ENCODE measurements at regions not wholly inside any gene's neighbourhood (a gene's known extent, or its start where the extent isn't known, plus 50 kb on each side); places are given as distances from the start of the nearest gene placed in this dataset.

DNA sequence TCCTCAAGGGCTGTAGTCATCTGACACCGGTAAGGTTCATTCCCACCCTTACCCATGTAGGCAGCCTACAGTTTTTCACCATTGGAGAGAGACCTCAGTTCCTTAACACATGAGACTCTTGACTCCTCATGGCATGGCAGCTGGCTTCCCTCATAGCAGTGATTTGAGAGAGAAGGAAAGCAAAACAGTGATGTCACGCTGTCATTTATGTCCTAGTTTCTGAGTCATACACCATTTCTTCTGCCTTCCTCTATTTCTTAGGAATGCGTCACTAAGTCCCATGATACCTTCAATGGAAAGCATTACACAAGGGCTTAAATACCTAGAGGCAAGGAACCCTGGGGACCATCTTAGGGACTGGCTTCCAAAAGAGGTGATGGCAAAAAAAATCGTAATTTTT, 226.1 kb downstream of the SPCS3 start:
- no peaks in the 10 kb centered on the region for H3K27me3 ChIP-seq
- DNase-seq, result no peak
- no peak overlapping the region for H3K4me3 ChIP-seq
- no peak overlapping the region for H3K27ac ChIP-seq
- H3K36me3 ChIP-seq, result no peaks in the 10 kb centered on the region
- H3K4me1 ChIP-seq, result no peaks in the 10 kb centered on the region
- TF ChIP-seq POLR2A (IDR thresholded peaks at IDR 0.05), result no peak
- peaks cover 0 to 7% (median 0%) of the 10 kb centered on the region in 4 donors for H3K9me3 ChIP-seq

DNA sequence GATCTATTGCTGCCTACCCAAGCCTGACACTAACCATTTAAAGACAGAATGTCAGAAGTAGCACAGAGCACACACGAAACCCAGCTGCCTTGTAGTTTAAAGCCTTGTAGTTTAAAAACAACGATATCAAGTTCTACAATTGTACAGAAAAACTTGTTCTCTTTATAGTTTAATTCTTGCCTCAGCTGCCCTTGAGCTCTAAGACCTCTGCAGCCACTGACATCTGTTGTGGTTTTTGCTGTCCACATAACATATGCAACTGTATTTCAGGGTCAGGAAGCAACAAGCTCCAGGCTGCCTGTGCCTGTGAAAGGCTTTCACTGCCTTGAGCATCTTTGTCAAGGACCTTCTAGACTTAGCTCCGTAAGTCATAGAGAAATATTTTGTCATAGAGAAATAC, 227.2 kb downstream of the SPCS3 start:
- TF ChIP-seq POLR2A (IDR thresholded peaks at IDR 0.05), result no peak
- TF ChIP-seq, protein P1, sequence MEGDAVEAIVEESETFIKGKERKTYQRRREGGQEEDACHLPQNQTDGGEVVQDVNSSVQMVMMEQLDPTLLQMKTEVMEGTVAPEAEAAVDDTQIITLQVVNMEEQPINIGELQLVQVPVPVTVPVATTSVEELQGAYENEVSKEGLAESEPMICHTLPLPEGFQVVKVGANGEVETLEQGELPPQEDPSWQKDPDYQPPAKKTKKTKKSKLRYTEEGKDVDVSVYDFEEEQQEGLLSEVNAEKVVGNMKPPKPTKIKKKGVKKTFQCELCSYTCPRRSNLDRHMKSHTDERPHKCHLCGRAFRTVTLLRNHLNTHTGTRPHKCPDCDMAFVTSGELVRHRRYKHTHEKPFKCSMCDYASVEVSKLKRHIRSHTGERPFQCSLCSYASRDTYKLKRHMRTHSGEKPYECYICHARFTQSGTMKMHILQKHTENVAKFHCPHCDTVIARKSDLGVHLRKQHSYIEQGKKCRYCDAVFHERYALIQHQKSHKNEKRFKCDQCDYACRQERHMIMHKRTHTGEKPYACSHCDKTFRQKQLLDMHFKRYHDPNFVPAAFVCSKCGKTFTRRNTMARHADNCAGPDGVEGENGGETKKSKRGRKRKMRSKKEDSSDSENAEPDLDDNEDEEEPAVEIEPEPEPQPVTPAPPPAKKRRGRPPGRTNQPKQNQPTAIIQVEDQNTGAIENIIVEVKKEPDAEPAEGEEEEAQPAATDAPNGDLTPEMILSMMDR (IDR thresholded peaks at IDR 0.05), result no peak
- H3K36me3 ChIP-seq, result no peaks in the 10 kb centered on the region
- peaks cover 0 to 7% (median 0%) of the 10 kb centered on the region in 4 donors for H3K9me3 ChIP-seq
- H3K4me3 ChIP-seq, result no peak overlapping the region
- H3K27ac ChIP-seq, result no peak overlapping the region
- no peaks in the 10 kb centered on the region for H3K27me3 ChIP-seq
- no peak for DNase-seq
- H3K4me1 ChIP-seq, result no peaks in the 10 kb centered on the region

DNA sequence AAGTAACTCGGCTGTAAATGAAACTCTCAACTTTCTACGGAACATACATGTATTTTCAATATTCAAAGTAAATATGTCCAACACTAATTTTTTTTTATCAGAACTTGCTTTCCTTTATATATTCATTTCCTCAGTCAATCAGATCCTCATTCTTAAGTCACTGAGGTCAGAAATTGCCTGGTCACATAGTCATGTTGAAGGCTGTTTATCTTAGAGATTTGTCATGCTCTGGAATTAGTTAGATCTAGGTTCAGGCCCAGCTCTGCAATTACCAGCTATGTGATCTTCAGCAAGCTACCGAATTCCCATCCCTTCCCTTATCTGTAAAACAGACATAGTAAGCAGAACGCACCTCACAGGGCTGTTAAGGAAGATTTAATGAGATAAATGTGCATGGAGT, 228.8 kb downstream of the SPCS3 start:
- no peaks in the 10 kb centered on the region for H3K4me1 ChIP-seq
- H3K27ac ChIP-seq, result no peak overlapping the region
- TF ChIP-seq, protein P1 (IDR thresholded peaks at IDR 0.05), result no peak
- no peak for TF ChIP-seq POLR2A (IDR thresholded peaks at IDR 0.05)
- DNase-seq, result no peak
- H3K27me3 ChIP-seq, result no peaks in the 10 kb centered on the region
- H3K9me3 ChIP-seq, result peaks cover 0 to 7% (median 0%) of the 10 kb centered on the region in 4 donors
- H3K36me3 ChIP-seq, result no peaks in the 10 kb centered on the region
- H3K4me3 ChIP-seq, result no peak overlapping the region

DNA sequence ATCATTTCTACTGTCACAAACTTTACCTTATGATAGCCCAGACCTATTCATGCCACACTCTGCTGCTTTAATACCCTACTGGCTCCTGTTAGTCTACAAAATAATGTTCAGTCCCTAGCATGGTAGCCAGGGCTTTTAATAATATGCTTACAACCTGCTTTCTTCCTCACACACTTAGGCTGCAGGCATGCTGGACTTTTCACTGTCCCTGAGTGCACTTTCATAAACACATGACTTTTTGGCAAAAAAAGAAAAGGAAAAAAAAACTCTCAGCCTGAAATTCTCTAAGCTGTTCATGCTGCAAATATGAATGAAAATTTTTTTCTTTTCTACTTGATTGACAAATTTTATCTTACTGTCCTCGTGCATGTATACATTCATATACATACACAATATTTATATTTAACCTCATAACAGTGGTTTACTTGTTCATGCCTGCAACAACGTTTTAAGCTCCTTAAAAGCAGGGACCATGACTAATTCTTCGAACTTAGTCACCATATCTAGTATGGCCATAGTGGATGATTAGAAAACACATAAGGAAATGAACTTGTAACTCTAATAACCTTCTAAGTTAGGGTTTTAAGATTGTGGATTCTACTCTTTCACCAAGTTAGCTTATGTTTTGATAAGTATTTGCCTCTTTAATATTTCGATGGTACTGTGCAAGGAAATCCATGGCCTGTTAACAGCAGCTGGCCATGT, 229.5 kb downstream of the SPCS3 start:
- no peaks in the 10 kb centered on the region for H3K4me1 ChIP-seq
- no peaks in the 10 kb centered on the region for H3K27me3 ChIP-seq
- no peak for TF ChIP-seq POLR2A (IDR thresholded peaks at IDR 0.05)
- TF ChIP-seq, protein P1 (IDR thresholded peaks at IDR 0.05), result no peak
- peaks cover 0 to 7% (median 0%) of the 10 kb centered on the region in 4 donors for H3K9me3 ChIP-seq
- H3K27ac ChIP-seq, result no peak overlapping the region
- H3K36me3 ChIP-seq, result no peaks in the 10 kb centered on the region
- DNase-seq, result no peak
- no peak overlapping the region for H3K4me3 ChIP-seq

DNA sequence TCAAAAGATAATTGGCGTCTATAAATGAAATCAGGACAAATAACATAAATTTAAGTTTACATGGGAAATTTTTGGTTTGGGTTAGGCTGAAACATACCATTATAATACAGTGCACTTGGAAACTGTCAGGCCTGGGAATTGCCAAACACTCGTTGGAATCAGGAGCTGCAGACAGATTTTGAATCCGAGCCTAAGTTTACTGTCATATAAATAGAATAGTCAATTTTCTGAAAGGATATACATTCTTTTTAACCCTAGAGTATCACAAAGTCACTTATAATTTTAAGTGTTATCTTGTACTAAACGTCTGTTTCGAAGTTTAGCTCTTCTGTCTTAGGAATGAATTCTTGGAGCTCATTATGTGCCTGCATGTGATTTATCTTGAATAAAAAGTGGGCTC, 234.1 kb downstream of the VEGFC start:
- Histone ChIP-seq H3K4me3 (no peak overlapping the region), H3K9me3 (no peaks in the 10 kb centered on the region), H3K36me3 (no peaks in the 10 kb centered on the region), H3K27ac (no peak overlapping the region), H3K27me3 (no peaks in the 10 kb centered on the region), H3K4me1 (no peaks in the 10 kb centered on the region)
- no peak for DNase-seq
- TF ChIP-seq, protein P1 (IDR thresholded peaks at IDR 0.05), result no peak
- no peak for TF ChIP-seq POLR2A (IDR thresholded peaks at IDR 0.05)

DNA sequence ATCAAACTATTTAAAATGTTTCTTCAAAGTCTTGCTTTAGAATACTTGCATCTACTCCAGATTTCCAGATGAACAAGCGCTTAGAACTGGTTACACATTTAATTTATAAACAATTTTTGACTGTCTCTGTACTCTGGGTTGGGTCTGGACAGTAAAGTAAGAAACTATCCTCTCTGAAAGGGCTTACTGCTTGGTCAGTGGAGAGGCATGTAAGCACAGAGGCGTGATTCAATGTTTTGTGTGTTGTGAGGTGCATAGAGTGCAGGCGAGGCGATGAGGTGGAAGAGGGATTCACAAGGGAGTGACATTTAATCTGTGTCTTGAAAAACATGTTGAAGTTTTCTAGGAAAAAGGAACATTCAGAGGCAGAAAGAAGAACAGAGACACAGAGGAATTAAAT, 231.4 kb downstream of the VEGFC start:
- Histone ChIP-seq H3K4me1 (no peaks in the 10 kb centered on the region), H3K4me3 (no peak overlapping the region), H3K9me3 (no peaks in the 10 kb centered on the region), H3K27ac (no peak overlapping the region), H3K36me3 (no peaks in the 10 kb centered on the region), H3K27me3 (no peaks in the 10 kb centered on the region)
- DNase-seq, result no peak
- no peak for TF ChIP-seq POLR2A (IDR thresholded peaks at IDR 0.05)
- TF ChIP-seq, protein P1 (IDR thresholded peaks at IDR 0.05), result no peak
